Neuronal stem cell (in vitro differentiated cells): ENCODE measurements at regions not wholly inside any gene's neighbourhood (a gene's known extent, or its start where the extent isn't known, plus 50 kb on each side); places are given as distances from the start of the nearest gene placed in this dataset.
"Not testable (repeated sequence)": the region's sequence is repeated elsewhere in the genome, so short reads cannot be mapped to it uniquely, and the experiment has no call there.

Experiments
- DNase-seq: peaks from one replicate; pipeline ENCODE4 v3.0.0-alpha.2; 2013; ENCODE audit warnings: low spot score
- H2AFZ ChIP-seq: one replicate; pipeline ENCODE4 v1.6.1; 2013; ENCODE audit warnings: mild to moderate bottlenecking, low read length, inconsistent platforms
- H2AK5ac ChIP-seq: 2 replicates; pipeline ENCODE4 v1.6.1; 2013; ENCODE audit warnings: low read depth, mild to moderate bottlenecking, inconsistent platforms, low read length, moderate library complexity, mixed read lengths
- H2BK120ac ChIP-seq: 2 replicates; pipeline ENCODE4 v1.6.1; 2013; ENCODE audit warnings: low read depth, mild to moderate bottlenecking, inconsistent platforms, low read length, moderate library complexity, mixed read lengths
- H2BK12ac ChIP-seq: one replicate; pipeline ENCODE4 v1.6.1; 2013; ENCODE audit warnings: low read length, inconsistent platforms
- H2BK15ac ChIP-seq: 2 replicates; pipeline ENCODE4 v1.6.1; 2013; ENCODE audit warnings: mild to moderate bottlenecking, low read length, inconsistent platforms, mixed read lengths
- H2BK5ac ChIP-seq: one replicate; pipeline ENCODE4 v1.6.1; 2013; ENCODE audit warnings: inconsistent platforms, mild to moderate bottlenecking, low read length, moderate library complexity
- H3K14ac ChIP-seq: one replicate; pipeline ENCODE4 v1.6.1; 2013; ENCODE audit warnings: low read length, inconsistent platforms
- H3K18ac ChIP-seq: 2 replicates; pipeline ENCODE4 v1.6.1; 2013; ENCODE audit warnings: low read length, inconsistent platforms
- H3K23ac ChIP-seq: 2 replicates; pipeline ENCODE4 v1.6.1; 2013; ENCODE audit warnings: low read depth, mild to moderate bottlenecking, mixed read lengths, low read length, inconsistent platforms; ENCODE audit not compliant: poor library complexity
- H3K27ac ChIP-seq: replicated peaks from 3 replicates; pipeline ENCODE4 v1.5.1; 2013; ENCODE audit warnings: low read length, inconsistent platforms
- H3K27me3 ChIP-seq, 3 experiments: 2 replicates each; pipeline ENCODE4 v1.6.1; 2013; ENCODE audit warnings: low read length in 3 of 3, mild to moderate bottlenecking in 2 of 3, inconsistent platforms in 1 of 3, low read depth in 1 of 3, mixed read lengths in 1 of 3, moderate library complexity in 1 of 3; ENCODE audit not compliant: control insufficient read depth in 3 of 3, insufficient read depth in 3 of 3
- H3K36me3 ChIP-seq, 2 donors: replicated peaks in 1 of 2; 2 replicates each; pipeline ENCODE4 v1.6.1; 2013; ENCODE audit warnings: low read length in 2 of 2; ENCODE audit not compliant: control insufficient read depth in 2 of 2, insufficient read depth in 2 of 2
- H3K4ac ChIP-seq: 2 replicates; pipeline ENCODE4 v1.6.1; 2013; ENCODE audit warnings: inconsistent platforms, mild to moderate bottlenecking, low read length, moderate library complexity
- H3K4me1 ChIP-seq, 2 donors: 1 replicate in 1 of 2; 2 replicates in 1 of 2; pipeline ENCODE4 v1.6.1; 2013; ENCODE audit warnings: low read length in 2 of 2, low read depth in 1 of 2; ENCODE audit not compliant: control insufficient read depth in 2 of 2, insufficient read depth in 1 of 2
- H3K4me2 ChIP-seq: one replicate; pipeline ENCODE4 v1.6.1; 2013; ENCODE audit warnings: mild to moderate bottlenecking, low read length, inconsistent platforms; ENCODE audit not compliant: insufficient read depth, poor library complexity, severe bottlenecking
- H3K4me3 ChIP-seq, 2 donors: 2 replicates each; pipeline ENCODE4 v1.5.1; 2013; ENCODE audit warnings: low read length in 2 of 2, mild to moderate bottlenecking in 2 of 2, inconsistent platforms in 1 of 2, moderate library complexity in 1 of 2
- H3K79me1 ChIP-seq: one replicate; pipeline ENCODE4 v1.6.1; 2013; ENCODE audit warnings: low read depth, mild to moderate bottlenecking, inconsistent platforms, low read length, moderate library complexity
- H3K9ac ChIP-seq: one replicate; pipeline ENCODE4 v1.6.1; 2013; ENCODE audit warnings: mild to moderate bottlenecking, low read depth, low read length, inconsistent platforms; ENCODE audit not compliant: poor library complexity
- H3K9me3 ChIP-seq, 2 donors: replicated peaks in 1 of 2; 2 replicates each; pipeline versions ENCODE3 to v1.6.1; 2013; ENCODE audit warnings: low read length in 2 of 2, mild to moderate bottlenecking in 2 of 2, inconsistent platforms in 1 of 2, low read depth in 1 of 2, mixed read lengths in 1 of 2, moderate library complexity in 1 of 2; ENCODE audit not compliant: control insufficient read depth in 2 of 2, insufficient read depth in 1 of 2
- H4K8ac ChIP-seq: one replicate; pipeline ENCODE4 v1.6.1; 2013; ENCODE audit warnings: low read depth, mild to moderate bottlenecking, inconsistent platforms, low read length, moderate library complexity
- H4K91ac ChIP-seq: one replicate; pipeline ENCODE4 v1.6.1; 2013; ENCODE audit warnings: low read length, low read depth, mild to moderate bottlenecking, inconsistent platforms; ENCODE audit not compliant: poor library complexity
- WGBS, 2 donors: extraction: QIAGEN DNeasy Blood & Tissue Kit; methylation state at CpG; one replicate each; pipeline ENCODE4 v1.1.7; 2013; ENCODE audit warnings: missing lambda C conversion rate in 2 of 2, mixed read lengths in 1 of 2; ENCODE audit not compliant: insufficient read length in 2 of 2, insufficient replicate concordance in 1 of 2; ENCODE audit errors: extremely low coverage in 2 of 2; 5-methylcytosine and 5-hydroxymethylcytosine counted together

DNA sequence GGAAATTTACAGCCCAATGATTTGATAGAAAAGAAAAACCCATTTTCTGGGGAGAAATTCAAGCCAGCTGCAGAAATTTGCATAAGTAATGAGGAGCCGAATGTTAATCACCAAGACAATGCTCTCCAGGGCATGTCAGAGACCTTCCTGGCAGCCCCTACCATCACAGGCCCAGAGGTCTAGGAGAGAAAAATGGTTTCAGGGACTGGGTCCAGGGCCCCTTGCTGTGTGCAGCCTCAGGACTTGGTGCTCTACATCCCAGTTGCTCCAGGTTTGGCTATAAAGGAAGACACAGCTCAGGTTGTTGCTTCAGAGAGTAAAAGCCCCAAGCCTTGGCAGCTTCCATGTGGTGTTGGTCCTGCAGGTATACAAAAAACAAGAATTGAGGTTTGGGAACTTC lies 222.2 kb upstream of the ISX start:
- H3K4me2 ChIP-seq, H3K9ac ChIP-seq, H2BK5ac ChIP-seq, H2BK120ac ChIP-seq, H3K4ac ChIP-seq, H3K18ac ChIP-seq, H4K91ac ChIP-seq, H4K8ac ChIP-seq, H2BK15ac ChIP-seq, H2AK5ac ChIP-seq, H3K36me3 ChIP-seq, H2AFZ ChIP-seq, H2BK12ac ChIP-seq, H3K14ac ChIP-seq, H3K79me1 ChIP-seq, H3K9me3 ChIP-seq, H3K27me3 ChIP-seq, H3K4me1 ChIP-seq, DNase-seq, H3K27ac ChIP-seq, H3K4me3 ChIP-seq, H3K23ac ChIP-seq: not testable (repeated sequence)
- WGBS, 2 donors, result no CpG with 5 or more reads among the region's 1 CpG

DNA sequence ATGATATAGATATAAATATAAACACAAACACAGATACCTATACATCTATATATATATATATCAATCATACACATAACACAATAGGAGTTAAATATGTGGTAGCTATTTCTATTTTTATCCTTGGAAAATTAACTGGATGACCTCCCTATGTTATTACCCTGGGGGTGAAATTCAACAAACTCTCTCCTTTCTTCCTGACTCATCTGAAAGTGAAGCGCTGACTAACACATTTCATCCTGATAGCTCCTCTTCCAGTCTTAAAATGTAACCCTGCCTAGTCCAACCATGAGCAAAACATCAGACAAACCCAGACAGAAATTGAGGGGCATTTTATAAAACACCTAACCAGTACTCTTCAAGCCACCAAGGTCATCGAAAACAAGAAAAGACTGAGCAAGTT lies 220.6 kb upstream of the ISX start:
- H3K4me1 ChIP-seq, result peaks cover 0 to 9% of the 10 kb centered on the region in 2 donors
- no peak overlapping the region for H3K18ac ChIP-seq
- H4K91ac ChIP-seq, result no peak overlapping the region
- no peaks in the 10 kb centered on the region for H3K27me3 ChIP-seq
- H3K23ac ChIP-seq, result no peak overlapping the region
- H2AK5ac ChIP-seq, result no peak overlapping the region
- no peak overlapping the region for H2AFZ ChIP-seq
- no CpG with 5 or more reads among the region's 2 CpGs for WGBS, 2 donors
- no peaks in the 10 kb centered on the region for H3K36me3 ChIP-seq
- no peak overlapping the region for H3K27ac ChIP-seq
- H3K9ac ChIP-seq, result no peak overlapping the region
- no peak overlapping the region for H3K4me2 ChIP-seq
- H2BK120ac ChIP-seq, result no peak overlapping the region
- no peak overlapping the region for H3K4me3 ChIP-seq
- no peak overlapping the region for H3K4ac ChIP-seq
- no peak overlapping the region for H2BK15ac ChIP-seq
- no peak overlapping the region for H4K8ac ChIP-seq
- no peak overlapping the region for H2BK12ac ChIP-seq
- DNase-seq, result no peak
- no peaks in the 10 kb centered on the region for H3K79me1 ChIP-seq
- H3K14ac ChIP-seq, result no peak overlapping the region
- no peak overlapping the region for H2BK5ac ChIP-seq
- peaks cover 0 to 4% of the 10 kb centered on the region in 2 donors for H3K9me3 ChIP-seq

DNA sequence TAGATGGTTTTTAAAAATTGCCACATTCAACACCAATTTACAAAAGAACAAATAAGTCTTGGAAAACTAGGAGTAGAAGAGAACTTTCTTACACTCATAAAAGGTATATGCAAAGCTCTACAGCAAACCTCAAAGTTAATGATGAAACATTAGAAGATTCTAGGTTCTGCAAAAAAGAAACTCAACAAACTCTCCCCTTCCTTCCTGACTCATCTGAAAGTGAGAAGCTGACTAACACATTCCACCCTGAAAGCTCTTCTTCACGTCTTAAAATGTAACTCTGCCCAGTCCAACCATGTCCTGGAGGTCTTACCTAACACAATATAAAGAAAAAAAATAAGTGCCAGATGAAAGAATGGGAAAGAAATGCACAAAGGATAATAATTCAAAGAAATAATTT lies 218.9 kb upstream of the ISX start:
- no peak for DNase-seq
- no peak overlapping the region for H3K4me3 ChIP-seq
- H3K79me1 ChIP-seq, result no peaks in the 10 kb centered on the region

DNA sequence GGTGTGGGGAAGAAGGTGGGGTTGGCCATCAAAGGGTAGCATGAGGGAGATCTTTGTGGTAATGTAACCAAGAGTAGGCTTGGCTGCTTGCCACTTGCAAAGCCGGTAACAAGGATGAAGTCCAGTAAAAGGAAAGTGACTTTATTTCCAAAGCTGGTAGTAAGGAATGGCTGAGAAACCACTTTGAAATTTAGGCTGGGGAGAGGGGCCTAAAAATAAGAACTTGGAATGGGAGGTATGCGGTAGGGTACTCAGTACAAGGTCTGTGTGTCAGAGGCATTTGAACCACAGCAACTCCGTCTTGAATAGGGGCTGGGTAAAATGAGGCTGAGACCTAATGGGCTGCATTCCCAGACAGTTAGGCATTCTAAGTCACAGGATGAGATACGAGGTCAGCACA lies 216.0 kb upstream of the ISX start:
- no peak overlapping the region for H3K14ac ChIP-seq
- no peaks in the 10 kb centered on the region for H3K79me1 ChIP-seq
- no peak overlapping the region for H2BK15ac ChIP-seq
- no peak overlapping the region for H3K4me3 ChIP-seq
- H3K9ac ChIP-seq, result no peak overlapping the region
- DNase-seq, result no peak
- no CpG with 5 or more reads among the region's 4 CpGs for WGBS, 2 donors
- no peak overlapping the region for H4K91ac ChIP-seq
- H3K18ac ChIP-seq, result no peak overlapping the region
- no peaks in the 10 kb centered on the region for H3K4me1 ChIP-seq
- no peak overlapping the region for H3K23ac ChIP-seq
- no peak overlapping the region for H2BK120ac ChIP-seq
- no peak overlapping the region for H3K4me2 ChIP-seq
- no peak overlapping the region for H3K4ac ChIP-seq
- no peaks in the 10 kb centered on the region for H3K36me3 ChIP-seq
- H3K27me3 ChIP-seq, result no peaks in the 10 kb centered on the region
- H2AK5ac ChIP-seq, result no peak overlapping the region
- H2BK12ac ChIP-seq, result no peak overlapping the region
- H4K8ac ChIP-seq, result no peak overlapping the region
- H2AFZ ChIP-seq, result no peak overlapping the region
- H3K9me3 ChIP-seq, result no peaks in the 10 kb centered on the region
- H3K27ac ChIP-seq, result no peak overlapping the region
- no peak overlapping the region for H2BK5ac ChIP-seq

More for the DNA sequence above, 218.9 kb upstream of the ISX start:
- Histone ChIP-seq H3K9ac (no peak overlapping the region), H3K4me1 (peaks cover 0 to under 1% of the 10 kb centered on the region in 2 donors), H2BK5ac (no peak overlapping the region), H3K18ac (no peak overlapping the region), H3K36me3 (no peaks in the 10 kb centered on the region), H4K8ac (no peak overlapping the region), H2AFZ (no peak overlapping the region), H2BK15ac (no peak overlapping the region), H3K27ac (no peak overlapping the region), H3K9me3 (peaks cover 0 to 4% of the 10 kb centered on the region in 2 donors), H3K14ac (no peak overlapping the region), H3K4ac (no peak overlapping the region), H3K27me3 (no peaks in the 10 kb centered on the region), H2AK5ac (no peak overlapping the region), H2BK120ac (no peak overlapping the region), H3K4me2 (no peak overlapping the region), H2BK12ac (no peak overlapping the region), H3K23ac (no peak overlapping the region), H4K91ac (no peak overlapping the region)
- WGBS, 2 donors, result no CpG with 5 or more reads among the region's 1 CpG
